Pancreas (tissue), 10 donors: ENCODE measurements at regions not wholly inside any gene's neighbourhood (a gene's known extent, or its start where the extent isn't known, plus 50 kb on each side); places are given as distances from the start of the nearest gene placed in this dataset.
"Not testable (repeated sequence)": the region's sequence is repeated elsewhere in the genome, so short reads cannot be mapped to it uniquely, and the experiment has no call there.

Experiments
- ATAC-seq, 4 donors: fragments of 200-7000 bp; cut with Tn5 transposase; one replicate each; pipeline versions ENCODE4 v1.8.0 to v1.9.1; 2020; ENCODE audit warnings: mild to moderate bottlenecking in 4 of 4, moderate library complexity in 4 of 4
- DNase-seq, 6 donors: peaks; one replicate each; pipeline ENCODE4 v3.0.0-alpha.2; 2020
- FAIRE-seq: peaks from 2 replicates; lab custom pipeline; 2012; peaks lifted over from hg19 to GRCh38; lab: Jason Lieb, UNC
- H3K27ac ChIP-seq, 4 donors: fragments of 200-600 bp; sonication (generic); 1 replicate in 3 of 4; 2 replicates in 1 of 4; pipeline versions ENCODE4 v1.5.0 to v1.8.0; 2020
- H3K27me3 ChIP-seq, 4 donors: fragments of 200-600 bp; one replicate each; pipeline ENCODE4 v1.8.0; 2021
- H3K36me3 ChIP-seq, 3 donors: fragments of 200-600 bp; sonication (generic) in 1 of 3; one replicate each; pipeline versions ENCODE4 v1.5.0 to v1.8.0; 2020 to 2021
- H3K4me1 ChIP-seq, 3 donors: fragments of 200-600 bp; one replicate each; pipeline ENCODE4 v1.8.0; 2021
- H3K4me3 ChIP-seq, 4 donors: fragments of 200-600 bp; sonication (generic) in 2 of 4; one replicate each; pipeline versions ENCODE4 v1.5.0 to v1.8.0; 2020 to 2021
- H3K9me3 ChIP-seq, 4 donors: fragments of 200-600 bp; one replicate each; pipeline ENCODE4 v1.8.0; 2021
- CTCF ChIP-seq, 4 donors: fragments of 200-600 bp; sonication (generic) in 3 of 4; IDR thresholded peaks; one replicate each; pipeline versions ENCODE4 v1.5.0 to v1.8.0; 2021; ENCODE audit warnings: antibody characterized with exemption in 4 of 4
- WGBS, 2 donors: extraction: QIAGEN DNeasy Blood & Tissue Kit; methylation state at CpG; one replicate each; pipeline ENCODE4 v1.1.7; 2013; 5-methylcytosine and 5-hydroxymethylcytosine counted together
- intact Hi-C, 3 donors: fragments of 100-400 bp; cut with DNase I; formaldehyde crosslinking; loops; one replicate each; pipeline versions ENCODE4 v1.11.1 to v1.14.2; 2022
- donor health status: healthy with polysubstance abuse.
- donor health status: DM: no; HTN: no; CAD: no; lungs with moderate emphysema.
- donor health status: DM: no; HTN: no; CAD: no.
- donor health status: control.
- donor health status: control.
- donor health status: Bipolar disorder and iron deficiency.
- donor health status: DM: yes; HTN: yes; CAD: no.
- donor health status: DM: no; HTN: no; CAD: no.
- donor health status: DM: no; HTN: no; CAD: no.
- donor health status: DM: yes; HTN: yes; CAD: no.

DNA sequence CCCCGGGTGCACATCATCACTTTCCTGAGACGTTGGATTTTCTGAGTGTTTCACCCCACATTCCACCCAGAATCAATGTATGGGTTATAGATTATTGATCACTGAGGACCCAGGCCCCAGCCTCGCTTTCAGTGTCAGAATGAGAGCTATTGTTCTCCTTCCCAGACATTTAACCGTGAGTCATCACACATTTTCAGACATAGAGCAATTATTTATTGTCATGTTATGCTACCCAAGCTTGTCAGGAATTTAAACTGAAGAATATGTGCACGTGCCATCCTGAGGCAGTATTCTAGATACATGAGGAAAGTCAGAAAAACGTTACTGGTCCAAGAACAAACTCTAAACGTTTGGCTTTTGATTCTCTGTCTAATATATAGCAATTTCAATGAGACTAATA lies 276.6 kb upstream of the ZNF507 start:
- H3K27ac ChIP-seq = no peak overlapping the region
- H3K27me3 ChIP-seq = peaks cover 0 to 6% (median 0%) of the 10 kb centered on the region in 4 donors
- ATAC-seq (no peak), DNase-seq (no peak), FAIRE-seq (no peak)
- no peak for TF ChIP-seq CTCF (IDR thresholded peaks at IDR 0.05)
- H3K4me1 ChIP-seq = no peaks in the 10 kb centered on the region
- WGBS, 2 donors = 19 to 23% methylated on average over 7 of the region's 7 CpGs
- H3K9me3 ChIP-seq = no peaks in the 10 kb centered on the region
- H3K36me3 ChIP-seq = no peaks in the 10 kb centered on the region
- H3K4me3 ChIP-seq = no peak overlapping the region
- intact Hi-C loops = no loop called here

DNA sequence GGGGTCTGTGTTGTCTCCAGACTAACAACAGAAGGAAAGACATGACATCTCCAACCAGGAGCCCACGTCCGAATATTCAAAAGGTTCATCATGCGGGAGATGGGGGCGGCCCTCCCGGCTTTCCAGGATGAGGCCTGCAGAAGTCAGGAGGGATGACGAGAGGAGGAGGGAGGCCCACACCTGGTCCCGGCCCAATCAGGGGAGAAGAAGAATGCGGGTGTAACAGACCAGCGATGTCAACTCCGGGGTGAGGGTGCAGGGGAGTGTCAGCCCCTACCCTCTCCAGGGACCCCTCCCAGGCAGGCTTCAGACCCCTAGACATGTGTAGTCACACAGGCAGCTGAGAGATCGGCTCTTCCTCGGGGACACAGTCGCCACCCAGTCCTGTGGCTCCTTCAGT lies 275.3 kb upstream of the ZNF507 start:
- no peak for DNase-seq

DNA sequence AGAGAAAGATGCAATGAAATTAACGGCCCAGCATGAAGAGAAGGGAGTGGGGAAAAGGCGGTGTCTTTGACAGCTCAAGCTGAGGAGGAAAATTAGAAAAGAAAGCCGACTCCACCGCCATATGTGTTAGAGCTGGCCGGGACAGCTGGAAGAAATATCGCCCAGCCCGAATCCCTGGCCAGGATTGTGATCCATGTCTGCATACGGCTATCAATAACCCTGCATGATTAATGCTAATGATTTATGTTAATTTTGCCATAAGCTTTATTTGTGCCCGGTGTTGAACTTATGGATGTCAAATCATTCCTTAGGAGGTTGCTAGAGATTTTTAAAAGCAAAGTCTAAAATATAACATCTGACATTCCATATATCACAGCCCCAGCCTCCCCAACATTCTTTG lies 263.4 kb upstream of the ZNF507 start:
- no peaks in the 10 kb centered on the region for H3K4me1 ChIP-seq
- FAIRE-seq (no peak), ATAC-seq (no peak), DNase-seq (no peak)
- H3K4me3 ChIP-seq = no peak overlapping the region
- WGBS, 2 donors = 60 to 71% methylated on average over 9 of the region's 9 CpGs
- TF ChIP-seq CTCF (IDR thresholded peaks at IDR 0.05) = no peak
- H3K27ac ChIP-seq = no peak overlapping the region
- H3K27me3 ChIP-seq = no peaks in the 10 kb centered on the region
- intact Hi-C loops = no loop called here
- no peaks in the 10 kb centered on the region for H3K36me3 ChIP-seq
- H3K9me3 ChIP-seq = no peaks in the 10 kb centered on the region

More for the DNA sequence above, 275.3 kb upstream of the ZNF507 start:
- Histone ChIP-seq H3K36me3 (no peaks in the 10 kb centered on the region), H3K27ac (no peak overlapping the region), H3K27me3 (peaks cover 0 to 6% (median 0%) of the 10 kb centered on the region in 4 donors), H3K4me1 (no peaks in the 10 kb centered on the region), H3K4me3 (no peak overlapping the region), H3K9me3 (no peaks in the 10 kb centered on the region)
- no peak for ATAC-seq
- intact Hi-C loops = no loop called here
- no peak for FAIRE-seq
- WGBS, 2 donors = 63 to 84% methylated on average over 11 to 13 of the region's 13 CpGs
- TF ChIP-seq CTCF (IDR thresholded peaks at IDR 0.05) = no peak

GRCh38 chr19:32084756-32085363 lies 260.6 kb upstream of the ZNF507 start:
- 59 to 81% methylated on average over 1 of the region's 1 CpG for WGBS, 2 donors
- H3K9me3 ChIP-seq, ATAC-seq, H3K27me3 ChIP-seq, FAIRE-seq, intact Hi-C loops, H3K4me3 ChIP-seq, DNase-seq, H3K4me1 ChIP-seq, H3K36me3 ChIP-seq, H3K27ac ChIP-seq: not testable (repeated sequence)

- WGBS, 2 donors = 6% methylated on average over 12 of the region's 12 CpGs
Measured at GRCh38 chr19:32091241-32091640, 254.2 kb upstream of the ZNF507 start.

More at GRCh38 chr19:32091241-32091640, 254.2 kb upstream of the ZNF507 start:
- no peak for TF ChIP-seq CTCF (IDR thresholded peaks at IDR 0.05)
- no peaks in the 10 kb centered on the region for H3K4me1 ChIP-seq
- no peak overlapping the region for H3K4me3 ChIP-seq
- no peak for FAIRE-seq
- H3K36me3 ChIP-seq = no peaks in the 10 kb centered on the region
- no peaks in the 10 kb centered on the region for H3K9me3 ChIP-seq
- H3K27ac ChIP-seq = no peak overlapping the region
- peaks cover 0 to 5% (median 0%) of the 10 kb centered on the region in 4 donors for H3K27me3 ChIP-seq
- intact Hi-C loops = no loop called here
- DNase-seq = no peak
- peak in 2 of 4 donors; percentile 40 to 41 for ATAC-seq
